GM23338 (cell line): ENCODE measurements at regions not wholly inside any gene's neighbourhood (a gene's known extent, or its start where the extent isn't known, plus 50 kb on each side); places are given as distances from the start of the nearest gene placed in this dataset.

ENCODE experiments used
- ATAC-seq: fragments of 200-7000 bp; cut with Tn5 transposase; 3 replicates; pipeline ENCODE4 v1.9.1; 2020
- DNase-seq: peaks from one replicate; pipeline ENCODE4 v3.0.0-alpha.2; 2015; ENCODE audit warnings: low spot score
- H2AFZ ChIP-seq: fragments of 200-600 bp; sonication (generic); 2 replicates; pipeline ENCODE4 v1.8.0; 2016; ENCODE audit warnings: antibody characterized with exemption, mild to moderate bottlenecking, moderate library complexity
- H3F3A ChIP-seq: fragments of 200-600 bp; sonication (generic); replicated peaks from 2 replicates; pipeline ENCODE4 v1.8.0; 2017; ENCODE audit warnings: antibody characterized with exemption, mixed run types, low read depth
- H3K27ac ChIP-seq: fragments of 200-600 bp; sonication (generic); 2 replicates; pipeline ENCODE4 v1.6.1; 2016; ENCODE audit warnings: low read depth
- H3K27me3 ChIP-seq: fragments of 200-600 bp; sonication (generic); 2 replicates; pipeline ENCODE4 v1.8.0; 2016; ENCODE audit warnings: mild to moderate bottlenecking, mixed run types, moderate library complexity; ENCODE audit not compliant: insufficient read depth
- H3K36me3 ChIP-seq: fragments of 200-600 bp; sonication (generic); 2 replicates; pipeline ENCODE4 v1.8.0; 2016; ENCODE audit warnings: mild to moderate bottlenecking; ENCODE audit not compliant: insufficient read depth
- H3K4me1 ChIP-seq: fragments of 200-600 bp; sonication (generic); 2 replicates; pipeline ENCODE4 v1.8.0; 2016; ENCODE audit warnings: mild to moderate bottlenecking, moderate library complexity; ENCODE audit not compliant: insufficient read depth
- H3K4me2 ChIP-seq: fragments of 200-600 bp; sonication (generic); 2 replicates; pipeline ENCODE4 v1.7.1; 2017; ENCODE audit warnings: mixed run types
- H3K4me3 ChIP-seq: fragments of 200-600 bp; sonication (generic); 2 replicates; pipeline ENCODE4 v1.6.1; 2016; ENCODE audit warnings: mixed run types
- H3K79me2 ChIP-seq: fragments of 200-600 bp; sonication (generic); replicated peaks from 2 replicates; pipeline ENCODE4 v1.8.0; 2017; ENCODE audit warnings: mild to moderate bottlenecking; ENCODE audit not compliant: insufficient read depth
- H3K9me2 ChIP-seq: fragments of 200-600 bp; sonication (generic); 2 replicates; pipeline ENCODE4 v1.8.0; 2017; ENCODE audit not compliant: insufficient read depth
- H4K20me1 ChIP-seq: fragments of 200-600 bp; sonication (generic); replicated peaks from 2 replicates; pipeline ENCODE4 v1.8.0; 2017; ENCODE audit warnings: mild to moderate bottlenecking; ENCODE audit not compliant: insufficient read depth
- H3K27ac Mint-ChIP-seq: 2 replicates; pipeline ENCODE4 v1.8.0; 2020; ENCODE audit warnings: inconsistent platforms, mild to moderate bottlenecking, moderate library complexity, mixed read lengths
- H3K27me3 Mint-ChIP-seq: 3 replicates; pipeline ENCODE4 v1.8.0; 2022; ENCODE audit warnings: low read depth, mild to moderate bottlenecking, moderate library complexity, mixed read lengths, inconsistent platforms; ENCODE audit not compliant: insufficient read depth, poor library complexity
- H3K36me3 Mint-ChIP-seq: 3 replicates; pipeline ENCODE4 v1.8.0; 2021; ENCODE audit warnings: low read depth, mild to moderate bottlenecking, inconsistent platforms, moderate library complexity, mixed read lengths
- H3K4me1 Mint-ChIP-seq: 3 replicates; pipeline ENCODE4 v1.8.0; 2020; ENCODE audit warnings: mild to moderate bottlenecking, inconsistent platforms, mixed read lengths
- H3K4me3 Mint-ChIP-seq: 3 replicates; pipeline ENCODE4 v1.8.0; 2021; ENCODE audit warnings: moderate library complexity, mild to moderate bottlenecking, inconsistent platforms, mixed read lengths
- H3K9me3 Mint-ChIP-seq: 3 replicates; pipeline ENCODE4 v1.8.0; 2020; ENCODE audit warnings: moderate library complexity, mild to moderate bottlenecking, inconsistent platforms, mixed read lengths
- CREB1 ChIP-seq: fragments of 250-450 bp; sonication (Bioruptor Pico); IDR thresholded peaks from 2 replicates; pipeline ENCODE4 v1.5.0; 2020; ENCODE audit warnings: low read depth, mild to moderate bottlenecking, moderate library complexity
- EZH2 ChIP-seq: fragments of 200-600 bp; sonication (generic); IDR thresholded peaks from one replicate; pipeline ENCODE4 v1.8.0; 2017; ENCODE audit warnings: antibody characterized with exemption, mild to moderate bottlenecking, low read depth; ENCODE audit not compliant: unreplicated experiment
- JUNB ChIP-seq: IDR thresholded peaks from one replicate; pipeline ENCODE4 v1.6.1; 2016; ENCODE audit warnings: antibody characterized with exemption; ENCODE audit not compliant: unreplicated experiment
- POLR2AphosphoS5 ChIP-seq: IDR thresholded peaks from 2 replicates; pipeline ENCODE4 v1.6.1; 2016; ENCODE audit warnings: antibody characterized with exemption, low read depth
- STAT1 ChIP-seq: IDR thresholded peaks from one replicate; pipeline ENCODE4 v1.6.1; 2016; ENCODE audit warnings: antibody characterized with exemption; ENCODE audit not compliant: unreplicated experiment
- ZNF114 ChIP-seq: fragments of 250-450 bp; sonication (Bioruptor Pico); IDR thresholded peaks from 2 replicates; pipeline ENCODE4 v1.5.0; 2020; ENCODE audit warnings: mild to moderate bottlenecking, moderate library complexity
- ZNF331 ChIP-seq: fragments of 250-450 bp; sonication (Bioruptor Pico); IDR thresholded peaks from 2 replicates; pipeline ENCODE4 v1.5.0; 2020; ENCODE audit warnings: low read depth, mild to moderate bottlenecking, moderate library complexity
- TF ChIP-seq, protein P1 (sequence below), 2 experiments: fragments of 200-600 bp in 1 of 2; sonication (generic) in 1 of 2; conservative IDR thresholded peaks; 2 replicates each; pipeline versions ENCODE4 v1.5.1 to v1.6.1; 2016 to 2017; ENCODE audit warnings: antibody characterized with exemption in 2 of 2, low read depth in 2 of 2, mild to moderate bottlenecking in 2 of 2, moderate library complexity in 1 of 2
- TF ChIP-seq, protein P2 (sequence below): IDR thresholded peaks from 2 replicates; pipeline ENCODE4 v1.6.1; 2016; ENCODE audit warnings: antibody characterized with exemption
- TF ChIP-seq, protein P3 (sequence below): fragments of 250-450 bp; sonication (Bioruptor Pico); IDR thresholded peaks from 2 replicates; pipeline ENCODE4 v1.5.0; 2020; ENCODE audit warnings: mild to moderate bottlenecking, moderate library complexity
- TF ChIP-seq, protein P4 (sequence below): IDR thresholded peaks from one replicate; pipeline ENCODE4 v1.6.1; 2018; ENCODE audit warnings: antibody characterized with exemption; ENCODE audit not compliant: unreplicated experiment

DNA sequence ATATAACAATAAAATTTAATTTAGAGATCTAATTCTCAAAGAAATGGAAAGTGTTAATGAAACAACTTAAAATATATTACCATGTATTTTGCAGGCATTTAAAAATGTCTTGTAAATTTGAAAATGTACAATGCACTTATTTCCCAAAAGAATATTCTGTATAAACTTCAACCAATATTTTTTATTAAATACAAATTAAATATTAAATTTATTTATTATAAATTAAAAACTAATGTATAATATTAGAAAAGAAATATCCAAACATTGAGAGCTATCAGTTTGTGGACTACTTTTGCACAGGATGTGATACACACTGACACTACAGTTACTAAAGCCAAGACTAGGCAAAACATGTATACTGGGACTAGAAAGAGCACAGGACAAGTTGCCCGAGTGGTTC lies 707.0 kb upstream of the NRSN1 start:
- Histone ChIP-seq H3K4me1 (no peaks in the 10 kb centered on the region), H3K9me2 (0 out of 2 replicates have a peak, but pooled peaks cover 3% of the 10 kb centered on the region), H3K27me3 (no peaks in the 10 kb centered on the region), H2AFZ (no peak overlapping the region), H3K4me2 (no peak overlapping the region), H4K20me1 (no peaks in the 10 kb centered on the region), H3K27ac (no peak overlapping the region), H3F3A (no peaks in the 10 kb centered on the region), H3K79me2 (no peaks in the 10 kb centered on the region), H3K4me3 (no peak overlapping the region), H3K36me3 (no peaks in the 10 kb centered on the region)
- ATAC-seq (no peak), DNase-seq (no peak)
- H3K9me3 Mint-ChIP-seq, result no peaks in the 10 kb centered on the region; the same call in 2 of the 3 replicates
- no peaks in the 10 kb centered on the region for H3K27me3 Mint-ChIP-seq
- H3K4me3 Mint-ChIP-seq, result no peak overlapping the region
- no peak for TF ChIP-seq ZNF331
- TF ChIP-seq, protein P1, sequence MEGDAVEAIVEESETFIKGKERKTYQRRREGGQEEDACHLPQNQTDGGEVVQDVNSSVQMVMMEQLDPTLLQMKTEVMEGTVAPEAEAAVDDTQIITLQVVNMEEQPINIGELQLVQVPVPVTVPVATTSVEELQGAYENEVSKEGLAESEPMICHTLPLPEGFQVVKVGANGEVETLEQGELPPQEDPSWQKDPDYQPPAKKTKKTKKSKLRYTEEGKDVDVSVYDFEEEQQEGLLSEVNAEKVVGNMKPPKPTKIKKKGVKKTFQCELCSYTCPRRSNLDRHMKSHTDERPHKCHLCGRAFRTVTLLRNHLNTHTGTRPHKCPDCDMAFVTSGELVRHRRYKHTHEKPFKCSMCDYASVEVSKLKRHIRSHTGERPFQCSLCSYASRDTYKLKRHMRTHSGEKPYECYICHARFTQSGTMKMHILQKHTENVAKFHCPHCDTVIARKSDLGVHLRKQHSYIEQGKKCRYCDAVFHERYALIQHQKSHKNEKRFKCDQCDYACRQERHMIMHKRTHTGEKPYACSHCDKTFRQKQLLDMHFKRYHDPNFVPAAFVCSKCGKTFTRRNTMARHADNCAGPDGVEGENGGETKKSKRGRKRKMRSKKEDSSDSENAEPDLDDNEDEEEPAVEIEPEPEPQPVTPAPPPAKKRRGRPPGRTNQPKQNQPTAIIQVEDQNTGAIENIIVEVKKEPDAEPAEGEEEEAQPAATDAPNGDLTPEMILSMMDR (conservative IDR thresholded peaks at IDR 0.05; ENCODE audit: low read depth in 2 of 2), result no peak
- no peak for TF ChIP-seq ZNF114 (CRISPR knock-in tag)
- TF ChIP-seq, protein P2, sequence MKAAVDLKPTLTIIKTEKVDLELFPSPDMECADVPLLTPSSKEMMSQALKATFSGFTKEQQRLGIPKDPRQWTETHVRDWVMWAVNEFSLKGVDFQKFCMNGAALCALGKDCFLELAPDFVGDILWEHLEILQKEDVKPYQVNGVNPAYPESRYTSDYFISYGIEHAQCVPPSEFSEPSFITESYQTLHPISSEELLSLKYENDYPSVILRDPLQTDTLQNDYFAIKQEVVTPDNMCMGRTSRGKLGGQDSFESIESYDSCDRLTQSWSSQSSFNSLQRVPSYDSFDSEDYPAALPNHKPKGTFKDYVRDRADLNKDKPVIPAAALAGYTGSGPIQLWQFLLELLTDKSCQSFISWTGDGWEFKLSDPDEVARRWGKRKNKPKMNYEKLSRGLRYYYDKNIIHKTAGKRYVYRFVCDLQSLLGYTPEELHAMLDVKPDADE, result no peak
- no peak for TF ChIP-seq CREB1 (CRISPR knock-in tag)
- TF ChIP-seq, protein P3, sequence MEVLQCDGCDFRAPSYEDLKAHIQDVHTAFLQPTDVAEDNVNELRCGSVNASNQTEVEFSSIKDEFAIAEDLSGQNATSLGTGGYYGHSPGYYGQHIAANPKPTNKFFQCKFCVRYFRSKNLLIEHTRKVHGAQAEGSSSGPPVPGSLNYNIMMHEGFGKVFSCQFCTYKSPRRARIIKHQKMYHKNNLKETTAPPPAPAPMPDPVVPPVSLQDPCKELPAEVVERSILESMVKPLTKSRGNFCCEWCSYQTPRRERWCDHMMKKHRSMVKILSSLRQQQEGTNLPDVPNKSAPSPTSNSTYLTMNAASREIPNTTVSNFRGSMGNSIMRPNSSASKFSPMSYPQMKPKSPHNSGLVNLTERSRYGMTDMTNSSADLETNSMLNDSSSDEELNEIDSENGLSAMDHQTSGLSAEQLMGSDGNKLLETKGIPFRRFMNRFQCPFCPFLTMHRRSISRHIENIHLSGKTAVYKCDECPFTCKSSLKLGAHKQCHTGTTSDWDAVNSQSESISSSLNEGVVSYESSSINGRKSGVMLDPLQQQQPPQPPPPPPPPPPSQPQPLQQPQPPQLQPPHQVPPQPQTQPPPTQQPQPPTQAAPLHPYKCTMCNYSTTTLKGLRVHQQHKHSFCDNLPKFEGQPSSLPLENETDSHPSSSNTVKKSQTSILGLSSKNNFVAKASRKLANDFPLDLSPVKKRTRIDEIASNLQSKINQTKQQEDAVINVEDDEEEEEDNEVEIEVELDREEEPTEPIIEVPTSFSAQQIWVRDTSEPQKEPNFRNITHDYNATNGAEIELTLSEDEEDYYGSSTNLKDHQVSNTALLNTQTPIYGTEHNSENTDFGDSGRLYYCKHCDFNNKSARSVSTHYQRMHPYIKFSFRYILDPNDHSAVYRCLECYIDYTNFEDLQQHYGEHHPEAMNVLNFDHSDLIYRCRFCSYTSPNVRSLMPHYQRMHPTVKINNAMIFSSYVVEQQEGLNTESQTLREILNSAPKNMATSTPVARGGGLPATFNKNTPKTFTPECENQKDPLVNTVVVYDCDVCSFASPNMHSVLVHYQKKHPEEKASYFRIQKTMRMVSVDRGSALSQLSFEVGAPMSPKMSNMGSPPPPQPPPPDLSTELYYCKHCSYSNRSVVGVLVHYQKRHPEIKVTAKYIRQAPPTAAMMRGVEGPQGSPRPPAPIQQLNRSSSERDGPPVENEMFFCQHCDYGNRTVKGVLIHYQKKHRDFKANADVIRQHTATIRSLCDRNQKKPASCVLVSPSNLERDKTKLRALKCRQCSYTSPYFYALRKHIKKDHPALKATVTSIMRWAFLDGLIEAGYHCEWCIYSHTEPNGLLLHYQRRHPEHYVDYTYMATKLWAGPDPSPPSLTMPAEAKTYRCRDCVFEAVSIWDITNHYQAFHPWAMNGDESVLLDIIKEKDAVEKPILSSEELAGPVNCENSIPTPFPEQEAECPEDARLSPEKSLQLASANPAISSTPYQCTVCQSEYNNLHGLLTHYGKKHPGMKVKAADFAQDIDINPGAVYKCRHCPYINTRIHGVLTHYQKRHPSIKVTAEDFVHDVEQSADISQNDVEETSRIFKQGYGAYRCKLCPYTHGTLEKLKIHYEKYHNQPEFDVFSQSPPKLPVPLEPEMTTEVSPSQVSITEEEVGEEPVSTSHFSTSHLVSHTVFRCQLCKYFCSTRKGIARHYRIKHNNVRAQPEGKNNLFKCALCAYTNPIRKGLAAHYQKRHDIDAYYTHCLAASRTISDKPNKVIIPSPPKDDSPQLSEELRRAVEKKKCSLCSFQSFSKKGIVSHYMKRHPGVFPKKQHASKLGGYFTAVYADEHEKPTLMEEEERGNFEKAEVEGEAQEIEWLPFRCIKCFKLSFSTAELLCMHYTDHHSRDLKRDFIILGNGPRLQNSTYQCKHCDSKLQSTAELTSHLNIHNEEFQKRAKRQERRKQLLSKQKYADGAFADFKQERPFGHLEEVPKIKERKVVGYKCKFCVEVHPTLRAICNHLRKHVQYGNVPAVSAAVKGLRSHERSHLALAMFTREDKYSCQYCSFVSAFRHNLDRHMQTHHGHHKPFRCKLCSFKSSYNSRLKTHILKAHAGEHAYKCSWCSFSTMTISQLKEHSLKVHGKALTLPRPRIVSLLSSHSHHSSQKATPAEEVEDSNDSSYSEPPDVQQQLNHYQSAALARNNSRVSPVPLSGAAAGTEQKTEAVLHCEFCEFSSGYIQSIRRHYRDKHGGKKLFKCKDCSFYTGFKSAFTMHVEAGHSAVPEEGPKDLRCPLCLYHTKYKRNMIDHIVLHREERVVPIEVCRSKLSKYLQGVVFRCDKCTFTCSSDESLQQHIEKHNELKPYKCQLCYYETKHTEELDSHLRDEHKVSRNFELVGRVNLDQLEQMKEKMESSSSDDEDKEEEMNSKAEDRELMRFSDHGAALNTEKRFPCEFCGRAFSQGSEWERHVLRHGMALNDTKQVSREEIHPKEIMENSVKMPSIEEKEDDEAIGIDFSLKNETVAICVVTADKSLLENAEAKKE (CRISPR knock-in tag), result no peak
- no peak for TF ChIP-seq JUNB
- no peak for TF ChIP-seq POLR2AphosphoS5
- no peak for TF ChIP-seq STAT1
- no peak for TF ChIP-seq EZH2
- TF ChIP-seq, protein P4, sequence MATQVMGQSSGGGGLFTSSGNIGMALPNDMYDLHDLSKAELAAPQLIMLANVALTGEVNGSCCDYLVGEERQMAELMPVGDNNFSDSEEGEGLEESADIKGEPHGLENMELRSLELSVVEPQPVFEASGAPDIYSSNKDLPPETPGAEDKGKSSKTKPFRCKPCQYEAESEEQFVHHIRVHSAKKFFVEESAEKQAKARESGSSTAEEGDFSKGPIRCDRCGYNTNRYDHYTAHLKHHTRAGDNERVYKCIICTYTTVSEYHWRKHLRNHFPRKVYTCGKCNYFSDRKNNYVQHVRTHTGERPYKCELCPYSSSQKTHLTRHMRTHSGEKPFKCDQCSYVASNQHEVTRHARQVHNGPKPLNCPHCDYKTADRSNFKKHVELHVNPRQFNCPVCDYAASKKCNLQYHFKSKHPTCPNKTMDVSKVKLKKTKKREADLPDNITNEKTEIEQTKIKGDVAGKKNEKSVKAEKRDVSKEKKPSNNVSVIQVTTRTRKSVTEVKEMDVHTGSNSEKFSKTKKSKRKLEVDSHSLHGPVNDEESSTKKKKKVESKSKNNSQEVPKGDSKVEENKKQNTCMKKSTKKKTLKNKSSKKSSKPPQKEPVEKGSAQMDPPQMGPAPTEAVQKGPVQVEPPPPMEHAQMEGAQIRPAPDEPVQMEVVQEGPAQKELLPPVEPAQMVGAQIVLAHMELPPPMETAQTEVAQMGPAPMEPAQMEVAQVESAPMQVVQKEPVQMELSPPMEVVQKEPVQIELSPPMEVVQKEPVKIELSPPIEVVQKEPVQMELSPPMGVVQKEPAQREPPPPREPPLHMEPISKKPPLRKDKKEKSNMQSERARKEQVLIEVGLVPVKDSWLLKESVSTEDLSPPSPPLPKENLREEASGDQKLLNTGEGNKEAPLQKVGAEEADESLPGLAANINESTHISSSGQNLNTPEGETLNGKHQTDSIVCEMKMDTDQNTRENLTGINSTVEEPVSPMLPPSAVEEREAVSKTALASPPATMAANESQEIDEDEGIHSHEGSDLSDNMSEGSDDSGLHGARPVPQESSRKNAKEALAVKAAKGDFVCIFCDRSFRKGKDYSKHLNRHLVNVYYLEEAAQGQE, result no peak
- no peak overlapping the region for H3K27ac Mint-ChIP-seq
- H3K4me1 Mint-ChIP-seq, result peaks cover under 1% of the 10 kb centered on the region; the same call in 1 of the 3 replicates
- H3K36me3 Mint-ChIP-seq, result no peaks in the 10 kb centered on the region; the same call in 1 of the 3 replicates
